Activated T-helper 9 cell treated with anti-CD3 and anti-CD28 coated beads, Interleukin-2, amount 50 U/mL, for 16 hours (primary cell): ENCODE measurements at regions not wholly inside any gene's neighbourhood (a gene's known extent, or its start where the extent isn't known, plus 50 kb on each side); places are given as distances from the start of the nearest gene placed in this dataset.

Experiments used
- DNase-seq: peaks from one replicate; pipeline ENCODE4 v3.0.0-alpha.2; 2020; ENCODE audit warnings: low read depth

GRCh38 chr1:194252199-194252598, 1065.8 kb upstream of the B3GALT2 start:
- DNase-seq: no peak

DNA sequence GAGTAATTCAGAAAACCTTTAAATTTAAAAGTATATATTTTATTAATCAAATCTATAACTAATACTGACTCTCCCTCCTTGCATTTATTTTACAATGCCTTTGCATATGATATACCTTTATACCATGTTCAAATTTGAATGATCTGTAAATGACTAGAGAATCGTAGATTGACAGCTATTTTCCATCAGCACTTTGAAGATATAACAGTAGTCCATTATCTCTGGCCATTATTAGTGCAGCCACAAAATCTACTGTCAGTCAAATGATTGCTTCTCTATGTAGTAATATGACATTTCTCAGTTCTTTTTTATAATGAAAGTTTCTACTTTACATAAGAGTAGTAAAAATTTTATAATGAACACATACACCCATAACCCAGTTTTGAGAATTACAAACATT, 1054.8 kb upstream of the B3GALT2 start:
- DNase-seq: no peak

- no peak for DNase-seq
Measured at GRCh38 chr1:194233069-194233468, 1046.7 kb upstream of the B3GALT2 start.

DNA sequence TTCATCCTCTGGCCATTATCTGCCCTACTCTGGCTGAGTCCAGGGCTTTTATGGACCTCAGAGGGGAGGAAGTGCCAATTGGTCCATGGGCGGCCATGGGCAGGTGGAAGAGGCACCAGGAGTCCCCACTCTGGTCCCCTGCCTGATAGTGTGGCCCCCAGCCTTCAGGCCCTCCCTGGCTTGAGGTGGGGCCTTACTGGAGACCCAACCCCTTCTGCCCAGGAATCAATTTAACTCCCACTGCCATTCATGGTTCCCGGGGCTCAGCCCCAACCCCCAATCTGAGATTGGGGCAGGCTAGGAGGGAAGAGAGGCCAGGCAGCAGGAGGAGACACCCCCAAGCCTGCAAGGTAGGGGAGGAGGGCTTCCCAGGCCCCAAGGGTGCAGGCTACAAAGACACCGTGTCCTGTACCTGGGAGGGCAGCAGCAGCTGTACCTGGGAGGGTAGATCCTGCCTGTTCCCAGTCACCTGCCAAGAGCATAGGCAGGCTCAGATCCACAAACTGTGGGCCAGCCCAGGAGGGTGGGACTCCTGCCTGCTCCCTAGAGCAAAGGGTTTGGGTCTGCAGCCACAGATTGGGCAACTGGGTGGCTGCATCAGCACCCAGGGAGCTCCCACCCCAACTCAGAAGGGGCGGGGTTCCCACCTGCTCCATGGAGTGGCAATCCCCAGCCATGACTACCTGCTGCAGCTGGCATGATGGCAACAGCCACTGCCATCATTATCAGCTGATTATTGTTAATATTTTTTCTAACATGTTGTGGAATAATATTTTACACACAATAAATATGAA, 1044.1 kb upstream of the B3GALT2 start:
- DNase-seq: no peak

- no peak for DNase-seq
Measured at GRCh38 chr1:194228427-194228826, 1042.0 kb upstream of the B3GALT2 start.

DNA sequence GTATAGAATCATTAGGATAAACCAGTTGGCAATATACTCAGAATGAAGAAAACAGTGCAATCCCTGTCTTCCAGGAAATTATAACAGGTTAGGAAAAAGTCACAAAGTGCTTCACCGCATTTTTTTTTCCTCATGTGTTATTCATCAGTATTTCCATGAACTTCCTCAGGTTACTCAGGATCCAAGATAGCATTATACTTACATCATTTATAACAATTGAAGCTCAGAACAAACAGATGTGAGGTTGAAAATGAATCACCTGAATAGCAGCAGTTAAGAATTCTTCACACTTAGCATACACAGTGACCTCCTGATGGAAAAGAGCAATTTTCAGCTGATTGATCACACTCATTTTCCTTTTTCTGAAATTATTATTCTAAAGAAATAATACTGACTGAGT, 1040.7 kb upstream of the B3GALT2 start:
- DNase-seq: no peak

- DNase-seq: no peak
Measured at GRCh38 chr1:194225821-194226220, 1039.4 kb upstream of the B3GALT2 start.

DNA sequence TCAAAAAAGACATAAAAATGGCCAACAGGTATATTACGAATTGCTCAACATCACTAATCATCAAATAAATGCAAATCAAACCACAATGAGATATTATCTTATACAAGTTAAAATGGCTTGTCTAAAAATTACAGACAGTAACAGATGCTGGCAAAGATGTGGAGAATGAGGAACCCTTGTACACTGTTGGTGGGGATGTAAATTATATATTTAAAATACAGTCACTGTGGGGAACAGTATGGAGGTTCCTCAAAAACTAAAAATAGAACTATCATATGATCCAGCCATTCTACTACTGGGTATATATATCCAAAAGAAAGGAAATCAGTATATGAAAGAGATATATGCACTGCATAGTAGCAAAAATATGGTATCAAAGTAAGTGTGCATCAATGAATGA, 1037.2 kb upstream of the B3GALT2 start:
- DNase-seq: no peak

- no peak for DNase-seq
Measured at GRCh38 chr1:194215448-194215847, 1029.0 kb upstream of the B3GALT2 start.

- no peak for DNase-seq
Measured at GRCh38 chr1:194214735-194215134, 1028.3 kb upstream of the B3GALT2 start.

DNA sequence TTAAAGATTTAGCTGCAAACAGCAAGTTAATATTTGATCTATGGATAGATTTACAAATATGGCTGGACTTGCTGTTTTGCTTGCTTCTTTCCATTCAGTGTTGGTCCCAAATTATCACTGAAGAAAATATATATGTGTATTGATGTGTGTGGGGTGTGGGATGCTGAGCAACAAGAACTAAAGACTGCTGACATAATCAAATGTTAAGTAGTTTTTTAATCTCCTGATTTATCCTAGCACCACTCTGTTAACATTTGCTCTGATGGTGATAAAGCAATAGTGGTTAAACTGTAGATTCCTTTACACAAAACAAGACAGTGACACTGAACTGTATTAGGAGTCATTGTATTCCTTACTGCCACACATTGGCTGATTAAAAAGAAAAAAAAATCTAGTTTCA, 1023.5 kb upstream of the B3GALT2 start:
- DNase-seq: no peak

GRCh38 chr1:194208674-194209073, 1022.3 kb upstream of the B3GALT2 start:
- DNase-seq: no peak

DNA sequence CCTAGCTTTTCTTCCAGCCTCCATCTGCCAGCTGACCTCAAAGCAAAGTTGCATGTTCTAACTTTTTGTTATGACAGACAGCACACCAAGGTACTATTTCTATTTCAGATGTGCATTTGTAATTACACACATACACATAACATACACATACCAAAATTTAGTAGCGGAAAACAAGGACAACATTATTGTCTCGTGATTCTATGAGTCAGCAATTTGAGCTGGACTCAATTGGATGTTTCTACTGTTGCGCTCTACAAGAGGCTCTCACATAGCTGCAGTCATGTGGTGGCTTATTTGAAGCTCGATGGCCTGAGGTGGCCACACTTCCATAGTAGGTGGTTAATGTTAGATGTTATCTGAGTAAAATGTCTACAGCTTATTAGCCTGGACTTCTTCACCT, 1010.1 kb upstream of the B3GALT2 start:
- DNase-seq: no peak

- DNase-seq: no peak
Measured at GRCh38 chr1:194194724-194195123, 1008.3 kb upstream of the B3GALT2 start.

DNA sequence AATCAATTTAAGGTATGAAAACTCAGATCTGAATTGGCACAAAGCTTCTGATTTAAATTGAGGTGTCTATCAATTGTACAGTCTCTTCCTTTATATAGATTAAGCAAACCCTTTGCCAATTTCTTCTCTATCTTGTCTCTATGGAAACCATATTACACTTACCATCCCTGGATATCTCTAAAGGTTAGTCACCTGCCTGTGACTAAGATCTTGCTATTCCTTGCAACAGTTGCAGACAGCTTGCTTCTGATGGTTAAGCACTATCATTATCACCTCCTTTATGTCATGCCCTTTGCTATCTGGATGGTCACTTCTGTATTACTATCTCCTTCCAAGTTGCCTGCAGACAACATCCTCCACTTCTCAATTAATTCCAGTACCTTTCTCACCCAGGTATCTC, 998.6 kb upstream of the B3GALT2 start:
- no peak for DNase-seq

DNA sequence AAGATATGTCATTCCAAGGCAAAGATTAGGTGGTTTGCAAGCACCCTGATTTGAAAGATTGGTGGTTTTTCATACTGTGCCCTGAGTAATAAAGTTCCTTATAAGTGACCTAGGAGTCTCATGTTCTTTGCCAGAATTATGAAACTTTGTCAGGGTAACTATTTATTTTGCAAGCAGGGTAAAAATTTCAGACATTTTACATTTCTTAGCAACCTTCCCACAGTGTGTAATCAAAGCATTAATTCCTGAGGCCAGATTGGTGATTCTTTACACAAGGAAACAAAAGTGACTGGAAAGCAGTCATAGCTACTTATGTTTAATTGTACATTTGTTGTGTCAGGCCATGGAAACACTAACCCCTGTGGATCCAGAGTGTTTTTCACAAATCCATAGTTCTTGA, 998.0 kb upstream of the B3GALT2 start:
- no peak for DNase-seq

GRCh38 chr1:194181845-194182244, 995.4 kb upstream of the B3GALT2 start:
- no peak for DNase-seq

DNA sequence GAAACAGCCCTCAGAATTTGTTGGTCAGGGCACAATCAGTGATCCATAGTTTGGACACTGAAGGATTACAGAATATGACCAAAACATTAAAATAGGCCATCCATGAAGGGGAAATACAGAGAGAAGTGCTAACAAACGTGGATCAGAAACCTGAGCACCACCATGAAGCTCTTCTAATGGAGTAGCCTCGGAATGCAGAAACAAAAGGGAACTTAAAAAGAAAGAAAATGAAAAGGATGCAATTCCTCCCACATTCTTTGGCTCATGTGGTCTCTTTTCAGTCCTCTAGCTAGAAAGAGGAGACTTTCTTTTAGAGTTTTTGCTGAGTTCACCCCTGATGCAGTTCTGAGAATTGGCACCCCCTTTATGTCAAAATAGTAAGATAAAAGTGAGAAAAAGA, 989.8 kb upstream of the B3GALT2 start:
- no peak for DNase-seq

DNA sequence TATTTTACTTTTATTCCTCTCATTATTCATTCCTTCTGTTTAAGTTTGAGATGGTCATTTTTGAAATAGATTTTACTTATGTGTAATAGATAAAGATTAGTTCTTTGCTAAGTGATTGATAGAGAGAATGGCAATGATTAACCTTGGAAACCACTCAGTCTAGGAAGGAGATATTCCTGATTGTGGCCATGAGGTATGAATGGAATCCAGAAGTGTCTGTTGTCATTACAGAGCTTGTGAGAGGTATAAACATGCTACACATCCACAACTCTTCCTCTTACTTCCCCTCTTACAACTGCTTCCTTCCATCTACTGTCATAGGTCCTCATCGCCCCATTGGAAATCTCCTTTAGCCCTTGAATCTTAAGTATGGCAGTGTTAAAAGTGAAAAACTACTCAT, 988.8 kb upstream of the B3GALT2 start:
- no peak for DNase-seq

- DNase-seq: no peak
Measured at GRCh38 chr1:194174528-194174927, 988.1 kb upstream of the B3GALT2 start.

- no peak for DNase-seq
Measured at GRCh38 chr1:194171596-194171995, 985.2 kb upstream of the B3GALT2 start.

- DNase-seq: no peak
Measured at GRCh38 chr1:194167956-194168640, 981.7 kb upstream of the B3GALT2 start.

- no peak for DNase-seq
Measured at GRCh38 chr1:194164755-194165154, 978.3 kb upstream of the B3GALT2 start.

DNA sequence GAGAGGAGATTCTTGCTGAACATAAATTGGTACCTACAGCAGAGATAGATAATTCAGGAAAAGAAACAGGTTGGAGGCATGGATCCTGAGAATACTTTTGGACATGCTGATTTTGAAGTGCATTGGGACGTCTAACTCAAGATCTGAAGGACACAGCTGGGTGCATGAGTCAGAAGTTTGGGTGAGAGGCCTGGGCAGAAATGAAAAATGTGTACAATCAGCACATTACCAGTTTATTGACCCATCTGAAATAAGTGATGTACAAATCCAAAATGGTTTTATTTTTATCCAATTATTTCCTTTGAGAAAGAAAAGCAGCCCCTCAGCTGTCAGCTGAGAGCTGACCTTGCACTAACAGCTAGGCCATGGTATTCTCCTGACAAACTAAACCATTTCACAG, 975.2 kb upstream of the B3GALT2 start:
- DNase-seq: no peak
